Smooth muscle cell (in vitro differentiated cells): ENCODE measurements at regions not wholly inside any gene's neighbourhood (a gene's known extent, or its start where the extent isn't known, plus 50 kb on each side); places are given as distances from the start of the nearest gene placed in this dataset.
"Not testable (repeated sequence)": the region's sequence is repeated elsewhere in the genome, so short reads cannot be mapped to it uniquely, and the experiment has no call there.

ENCODE experiments used
- DNase-seq: peaks from one replicate; lab custom pipeline; 2025; ENCODE audit not compliant: unreplicated experiment; lab: John Stamatoyannopoulos, UW
- H2AFZ ChIP-seq: fragments of 200-600 bp; sonication (generic); 2 replicates; pipeline ENCODE4 v1.6.0; 2016; ENCODE audit warnings: antibody characterized with exemption, low read depth, mild to moderate bottlenecking
- H3F3A ChIP-seq: fragments of 200-600 bp; sonication (generic); 2 replicates; pipeline ENCODE4 v1.6.0; 2017; ENCODE audit warnings: antibody characterized with exemption, low read depth
- H3K27ac ChIP-seq: fragments of 200-600 bp; sonication (generic); 2 replicates; pipeline ENCODE4 v1.5.1; 2016; ENCODE audit warnings: low read depth, mild to moderate bottlenecking
- H3K27me3 ChIP-seq: fragments of 200-600 bp; sonication (generic); 2 replicates; pipeline ENCODE4 v1.6.1; 2016; ENCODE audit warnings: low read depth, mild to moderate bottlenecking
- H3K36me3 ChIP-seq: fragments of 200-600 bp; sonication (generic); 2 replicates; pipeline ENCODE4 v1.5.1; 2016; ENCODE audit warnings: low read depth
- H3K4me1 ChIP-seq: fragments of 200-600 bp; sonication (generic); 2 replicates; pipeline ENCODE4 v1.5.1; 2016; ENCODE audit warnings: low read depth
- H3K4me2 ChIP-seq: fragments of 200-600 bp; sonication (generic); 2 replicates; pipeline ENCODE4 v1.6.0; 2016; ENCODE audit warnings: mild to moderate bottlenecking
- H3K4me3 ChIP-seq: fragments of 200-600 bp; sonication (generic); 2 replicates; pipeline ENCODE4 v1.5.1; 2016; ENCODE audit warnings: mild to moderate bottlenecking
- H3K79me2 ChIP-seq: fragments of 200-600 bp; sonication (generic); 2 replicates; pipeline ENCODE4 v1.6.0; 2016; ENCODE audit warnings: low read depth, mild to moderate bottlenecking
- H3K9ac ChIP-seq: fragments of 200-600 bp; sonication (generic); 2 replicates; pipeline ENCODE4 v1.6.0; 2016; ENCODE audit warnings: low read depth
- H3K9me3 ChIP-seq: fragments of 200-600 bp; sonication (generic); replicated peaks from 2 replicates; pipeline ENCODE4 v1.5.1; 2016; ENCODE audit warnings: low read depth
- H4K20me1 ChIP-seq: fragments of 200-600 bp; sonication (generic); 2 replicates; pipeline ENCODE4 v1.6.0; 2016; ENCODE audit warnings: low read depth
- CTCF ChIP-seq: fragments of 200-600 bp; sonication (generic); IDR thresholded peaks from 2 replicates; pipeline ENCODE4 v1.5.1; 2017; ENCODE audit warnings: borderline replicate concordance, mild to moderate bottlenecking, antibody characterized with exemption; ENCODE audit not compliant: insufficient read depth, poor library complexity, severe bottlenecking
- WGBS: methylation state at CpG from one replicate; pipeline ENCODE4 v1.1.7; 2016; ENCODE audit warnings: low lambda C conversion rate; 5-methylcytosine and 5-hydroxymethylcytosine counted together

- Histone ChIP-seq H3K4me1 (no peaks in the 10 kb centered on the region), H2AFZ (no peak overlapping the region), H3K27me3 (no peaks in the 10 kb centered on the region), H3K4me3 (no peak overlapping the region), H3K9me3 (no peaks in the 10 kb centered on the region), H3K9ac (no peak overlapping the region), H3K4me2 (no peak overlapping the region), H3K36me3 (no peaks in the 10 kb centered on the region), H3K27ac (no peak overlapping the region), H4K20me1 (no peaks in the 10 kb centered on the region), H3F3A (no peaks in the 10 kb centered on the region), H3K79me2 (no peaks in the 10 kb centered on the region)
- TF ChIP-seq CTCF = no peak
- no peak for DNase-seq
- 83% methylated on average over 4 of the region's 4 CpGs for WGBS
These were observed 152.4 kb upstream of the NOCT start for GRCh38 chr4:138863160-138863559.

- no peaks in the 10 kb centered on the region for H4K20me1 ChIP-seq
These were observed 154.4 kb upstream of the NOCT start for GRCh38 chr4:138861135-138861534.

GRCh38 chr4:138860357-138860756 is 155.2 kb upstream of the NOCT start:
- not testable (repeated sequence) for H3K79me2 ChIP-seq, DNase-seq, H4K20me1 ChIP-seq, H3K27ac ChIP-seq, H3K4me1 ChIP-seq, H3K27me3 ChIP-seq, H3K36me3 ChIP-seq, H3K4me3 ChIP-seq, H3F3A ChIP-seq, H2AFZ ChIP-seq, H3K4me2 ChIP-seq, H3K9me3 ChIP-seq, H3K9ac ChIP-seq
- 100% methylated on average over 1 of the region's 1 CpG for WGBS

More at GRCh38 chr4:138861135-138861534, 154.4 kb upstream of the NOCT start:
- Histone ChIP-seq H3K27ac (peak overlapping the region; percentile 19), H3F3A (no peaks in the 10 kb centered on the region), H2AFZ (no peak overlapping the region), H3K4me3 (no peak overlapping the region), H3K27me3 (no peaks in the 10 kb centered on the region), H3K9ac (no peak overlapping the region), H3K4me2 (no peak overlapping the region), H3K4me1 (no peaks in the 10 kb centered on the region), H3K79me2 (no peaks in the 10 kb centered on the region), H3K9me3 (no peaks in the 10 kb centered on the region), H3K36me3 (no peaks in the 10 kb centered on the region)
- 34% methylated on average over 5 of the region's 5 CpGs for WGBS
- no peak for TF ChIP-seq CTCF
- no peak for DNase-seq

- no peak overlapping the region for H3K4me2 ChIP-seq
- no peaks in the 10 kb centered on the region for H4K20me1 ChIP-seq
- DNase-seq = no peak
- WGBS = 92% methylated on average over 4 of the region's 4 CpGs
- H3K27ac ChIP-seq = no peak overlapping the region
- H3K4me1 ChIP-seq = no peaks in the 10 kb centered on the region
- TF ChIP-seq CTCF = no peak
- H2AFZ ChIP-seq = no peak overlapping the region
- no peaks in the 10 kb centered on the region for H3K36me3 ChIP-seq
- no peak overlapping the region for H3K4me3 ChIP-seq
- H3K9me3 ChIP-seq = no peaks in the 10 kb centered on the region
- no peak overlapping the region for H3K9ac ChIP-seq
- no peaks in the 10 kb centered on the region for H3F3A ChIP-seq
- no peaks in the 10 kb centered on the region for H3K27me3 ChIP-seq
- no peaks in the 10 kb centered on the region for H3K79me2 ChIP-seq
These were observed 156.3 kb upstream of the NOCT start for GRCh38 chr4:138859254-138859653.
